H7 (cell line): ENCODE measurements at regions not wholly inside any gene's neighbourhood (a gene's known extent, or its start where the extent isn't known, plus 50 kb on each side); places are given as distances from the start of the nearest gene placed in this dataset.
"Not testable (repeated sequence)": the region's sequence is repeated elsewhere in the genome, so short reads cannot be mapped to it uniquely, and the experiment has no call there.

Source experiments
- DNase-seq: peaks from one replicate; pipeline ENCODE4 v3.0.0; 2012
- H3K27me3 ChIP-seq: 2 replicates; pipeline ENCODE4 v1.6.0; 2011; ENCODE audit warnings: mild to moderate bottlenecking, low read length; ENCODE audit not compliant: control insufficient read depth, insufficient read depth
- H3K36me3 ChIP-seq: replicated peaks from 2 replicates; pipeline ENCODE4 v1.5.1; 2011; ENCODE audit warnings: low read length; ENCODE audit not compliant: control insufficient read depth, insufficient read depth
- H3K4me3 ChIP-seq: 2 replicates; pipeline ENCODE4 v1.5.1; 2011; ENCODE audit warnings: low read depth, mild to moderate bottlenecking, control low read depth, low read length, moderate library complexity; ENCODE audit not compliant: insufficient read depth

GRCh38 chr14:85325134-85326017 lies 204.6 kb upstream of the FLRT2 start:
- Histone ChIP-seq H3K27me3 (no peaks in the 10 kb centered on the region), H3K36me3 (no peaks in the 10 kb centered on the region), H3K4me3 (no peak overlapping the region)
- DNase-seq, result no peak

- Histone ChIP-seq H3K4me3 (no peak overlapping the region), H3K36me3 (no peaks in the 10 kb centered on the region), H3K27me3 (no peaks in the 10 kb centered on the region)
- no peak for DNase-seq
Observed at GRCh38 chr14:85332401-85332800, 197.5 kb upstream of the FLRT2 start.

GRCh38 chr14:85333313-85333712 lies 196.6 kb upstream of the FLRT2 start:
- H3K36me3 ChIP-seq, result no peaks in the 10 kb centered on the region
- no peak for DNase-seq
- no peaks in the 10 kb centered on the region for H3K27me3 ChIP-seq
- no peak overlapping the region for H3K4me3 ChIP-seq

GRCh38 chr14:85333841-85334240 lies 196.1 kb upstream of the FLRT2 start:
- DNase-seq, result no peak
- Histone ChIP-seq H3K36me3 (no peaks in the 10 kb centered on the region), H3K4me3 (no peak overlapping the region), H3K27me3 (no peaks in the 10 kb centered on the region)

GRCh38 chr14:85334316-85334715 lies 195.6 kb upstream of the FLRT2 start:
- Histone ChIP-seq H3K36me3 (no peaks in the 10 kb centered on the region), H3K27me3 (no peaks in the 10 kb centered on the region), H3K4me3 (no peak overlapping the region)
- no peak for DNase-seq

- no peaks in the 10 kb centered on the region for H3K36me3 ChIP-seq
- no peak overlapping the region for H3K4me3 ChIP-seq
Observed at GRCh38 chr14:85336257-85336656, 193.7 kb upstream of the FLRT2 start.

GRCh38 chr14:85336817-85337216 lies 193.1 kb upstream of the FLRT2 start:
- no peak overlapping the region for H3K4me3 ChIP-seq
- no peaks in the 10 kb centered on the region for H3K27me3 ChIP-seq
- no peaks in the 10 kb centered on the region for H3K36me3 ChIP-seq
- no peak for DNase-seq

More at GRCh38 chr14:85336257-85336656, 193.7 kb upstream of the FLRT2 start:
- no peaks in the 10 kb centered on the region for H3K27me3 ChIP-seq
- no peak for DNase-seq

GRCh38 chr14:85338895-85339294 lies 191.0 kb upstream of the FLRT2 start:
- Histone ChIP-seq H3K36me3 (no peaks in the 10 kb centered on the region), H3K27me3 (no peaks in the 10 kb centered on the region), H3K4me3 (no peak overlapping the region)
- DNase-seq, result no peak

GRCh38 chr14:85342858-85343607 lies 186.9 kb upstream of the FLRT2 start:
- Histone ChIP-seq H3K36me3 (no peaks in the 10 kb centered on the region), H3K4me3 (no peak overlapping the region), H3K27me3 (no peaks in the 10 kb centered on the region)
- no peak for DNase-seq

- Histone ChIP-seq H3K36me3 (no peaks in the 10 kb centered on the region), H3K4me3 (no peak overlapping the region), H3K27me3 (no peaks in the 10 kb centered on the region)
- DNase-seq, result no peak
Observed at GRCh38 chr14:85344171-85344570, 185.8 kb upstream of the FLRT2 start.

GRCh38 chr14:85344847-85345570 lies 184.9 kb upstream of the FLRT2 start:
- no peak overlapping the region for H3K4me3 ChIP-seq
- H3K36me3 ChIP-seq, result no peaks in the 10 kb centered on the region
- DNase-seq, result no peak
- no peaks in the 10 kb centered on the region for H3K27me3 ChIP-seq

GRCh38 chr14:85350667-85351066 lies 179.3 kb upstream of the FLRT2 start:
- no peak overlapping the region for H3K4me3 ChIP-seq
- H3K27me3 ChIP-seq, result no peaks in the 10 kb centered on the region
- no peak for DNase-seq

GRCh38 chr14:85352588-85352987 lies 177.4 kb upstream of the FLRT2 start:
- not testable (repeated sequence) for H3K4me3 ChIP-seq

More at GRCh38 chr14:85350667-85351066, 179.3 kb upstream of the FLRT2 start:
- H3K36me3 ChIP-seq, result no peaks in the 10 kb centered on the region

GRCh38 chr14:85357120-85357519 lies 172.8 kb upstream of the FLRT2 start:
- Histone ChIP-seq H3K36me3 (no peaks in the 10 kb centered on the region), H3K27me3 (no peaks in the 10 kb centered on the region), H3K4me3 (no peak overlapping the region)
- DNase-seq, result no peak

More at GRCh38 chr14:85352588-85352987, 177.4 kb upstream of the FLRT2 start:
- H3K36me3 ChIP-seq, DNase-seq, H3K27me3 ChIP-seq: not testable (repeated sequence)
